ENCODE measurements at regions not wholly inside any gene's neighbourhood (a gene's known extent, or its start where the extent isn't known, plus 50 kb on each side); places are given as distances from the start of the nearest gene placed in this dataset.

DNA sequence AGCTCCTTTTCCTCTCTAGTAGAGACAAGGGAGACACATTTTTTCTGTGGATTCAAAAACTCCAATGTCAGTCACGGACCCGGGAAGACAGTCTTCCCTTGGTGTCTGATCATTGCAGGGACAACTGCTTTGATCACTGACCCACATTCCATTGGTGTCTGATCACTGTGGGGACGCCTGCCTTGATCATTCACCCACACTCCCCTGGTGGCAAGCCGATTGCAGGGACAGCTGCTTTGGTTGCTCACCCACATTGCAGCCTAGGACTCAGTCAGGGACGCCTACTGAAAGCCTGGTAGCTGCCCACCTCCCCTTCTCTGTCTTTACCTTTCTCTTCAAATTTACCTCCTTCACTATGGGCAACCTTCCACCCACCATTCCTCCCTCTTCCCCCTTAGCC, 206.6 kb upstream of the DUSP10 start:
- no peaks in the 10 kb centered on the region for H3K36me3 ChIP-seq
- 91% methylated on average over 5 of the region's 5 CpGs for WGBS
- H3K9me3 ChIP-seq, result no peaks in the 10 kb centered on the region
- H3K27ac ChIP-seq, result no peak overlapping the region
- no peak overlapping the region for H3K4me3 ChIP-seq
- H3K4me1 ChIP-seq (replicated peaks), result no peaks in the 10 kb centered on the region
- intact Hi-C loops (cut with DNase I), result no loop called here
- no peak for DNase-seq (ENCODE audit: low spot score)
- TF ChIP-seq CTCF (IDR thresholded peaks at IDR 0.05), result no peak
- no peak for TF ChIP-seq POLR2AphosphoS5 (IDR thresholded peaks at IDR 0.05)
- TF ChIP-seq POLR2A (IDR thresholded peaks at IDR 0.05), result no peak
- H3K27me3 ChIP-seq (replicated peaks; ENCODE audit: insufficient read depth), result no peaks in the 10 kb centered on the region

GRCh38 chr1:221947731-221948130, 205.8 kb upstream of the DUSP10 start:
- DNase-seq (ENCODE audit: low spot score), result no peak
- TF ChIP-seq POLR2A (IDR thresholded peaks at IDR 0.05), result no peak
- TF ChIP-seq CTCF (IDR thresholded peaks at IDR 0.05), result no peak
- no peak for TF ChIP-seq POLR2AphosphoS5 (IDR thresholded peaks at IDR 0.05)
- no peaks in the 10 kb centered on the region for H3K27me3 ChIP-seq (replicated peaks; ENCODE audit: insufficient read depth)
- no peaks in the 10 kb centered on the region for H3K9me3 ChIP-seq
- H3K27ac ChIP-seq, result no peak overlapping the region
- WGBS, result 46% methylated on average over 4 of the region's 4 CpGs
- no peaks in the 10 kb centered on the region for H3K4me1 ChIP-seq (replicated peaks)
- no peaks in the 10 kb centered on the region for H3K36me3 ChIP-seq
- intact Hi-C loops (cut with DNase I), result no loop called here
- no peak overlapping the region for H3K4me3 ChIP-seq

DNA sequence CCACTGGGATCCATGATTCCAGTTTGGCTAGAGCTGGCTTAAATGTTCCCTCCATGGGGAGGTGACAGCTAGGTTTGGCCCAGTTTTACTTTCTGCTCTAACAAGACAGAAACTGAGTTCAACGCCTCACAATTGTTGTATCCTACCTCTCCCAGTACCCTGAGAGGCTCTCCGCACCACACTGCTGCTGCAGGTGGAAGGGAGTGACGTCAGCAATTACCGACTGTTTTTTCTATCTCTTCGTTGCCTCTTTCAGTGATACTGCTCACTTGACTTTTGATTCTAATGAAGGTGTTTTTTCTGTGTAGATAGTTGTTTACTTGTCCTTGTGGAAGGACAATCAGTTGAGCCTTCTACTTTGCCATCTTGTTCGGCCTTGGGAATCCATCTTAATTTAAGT, 204.9 kb upstream of the DUSP10 start:
- H3K4me3 ChIP-seq, result no peak overlapping the region
- H3K9me3 ChIP-seq, result no peaks in the 10 kb centered on the region
- no peaks in the 10 kb centered on the region for H3K27me3 ChIP-seq (replicated peaks; ENCODE audit: insufficient read depth)
- no peak for TF ChIP-seq POLR2AphosphoS5 (IDR thresholded peaks at IDR 0.05)
- TF ChIP-seq CTCF (IDR thresholded peaks at IDR 0.05), result no peak
- TF ChIP-seq POLR2A (IDR thresholded peaks at IDR 0.05), result no peak
- no peaks in the 10 kb centered on the region for H3K36me3 ChIP-seq
- 96% methylated on average over 6 of the region's 6 CpGs for WGBS
- no peaks in the 10 kb centered on the region for H3K4me1 ChIP-seq (replicated peaks)
- H3K27ac ChIP-seq, result no peak overlapping the region
- intact Hi-C loops (cut with DNase I), result no loop called here
- no peak for DNase-seq (ENCODE audit: low spot score)

GRCh38 chr1:221945669-221946068, 203.8 kb upstream of the DUSP10 start:
- no peak for TF ChIP-seq CTCF (IDR thresholded peaks at IDR 0.05)
- Histone ChIP-seq H3K4me1 (replicated peaks) (no peaks in the 10 kb centered on the region), H3K27ac (no peak overlapping the region), H3K9me3 (no peaks in the 10 kb centered on the region), H3K27me3 (replicated peaks; ENCODE audit: insufficient read depth) (no peaks in the 10 kb centered on the region), H3K36me3 (no peaks in the 10 kb centered on the region), H3K4me3 (no peak overlapping the region)
- 85% methylated on average over 1 of the region's 1 CpG for WGBS
- DNase-seq (ENCODE audit: low spot score), result no peak
- intact Hi-C loops (cut with DNase I), result no loop called here

GRCh38 chr1:221944247-221944870, 202.5 kb upstream of the DUSP10 start:
- Histone ChIP-seq H3K36me3 (no peaks in the 10 kb centered on the region), H3K9me3 (no peaks in the 10 kb centered on the region), H3K4me1 (replicated peaks) (no peaks in the 10 kb centered on the region), H3K27me3 (replicated peaks; ENCODE audit: insufficient read depth) (no peaks in the 10 kb centered on the region), H3K27ac (no peak overlapping the region), H3K4me3 (no peak overlapping the region)
- no peak for DNase-seq (ENCODE audit: low spot score)
- TF ChIP-seq CTCF (IDR thresholded peaks at IDR 0.05), result no peak
- WGBS, result 82% methylated on average over 3 of the region's 3 CpGs
- intact Hi-C loops (cut with DNase I), result no loop called here

Measured in prostate gland (tissue), 2 donors.